ENCODE measurements at regions not wholly inside any gene's neighbourhood (a gene's known extent, or its start where the extent isn't known, plus 50 kb on each side); places are given as distances from the start of the nearest gene placed in this dataset.

- H3K27ac ChIP-seq (replicated peaks): no peak overlapping the region
- TF ChIP-seq REST (IDR thresholded peaks at IDR 0.05; ENCODE audit: insufficient replicate concordance, low read depth): no peak
- no peak for TF ChIP-seq SPI1 (IDR thresholded peaks at IDR 0.05; ENCODE audit: borderline replicate concordance, low read depth)
- no peak for TF ChIP-seq CTCF (IDR thresholded peaks at IDR 0.05; ENCODE audit: insufficient read depth, low read length)
- no peak for TF ChIP-seq GABPA (IDR thresholded peaks at IDR 0.05; ENCODE audit: low read depth)
- TF ChIP-seq POLR2AphosphoS5 (IDR thresholded peaks at IDR 0.05; ENCODE audit: low read depth): no peak
- DNase-seq (ENCODE audit: low read depth in 1 of 2, low spot score in 1 of 2): no peak
- H3K27me3 ChIP-seq (ENCODE audit: insufficient read depth, poor library complexity, severe bottlenecking): no peaks in the 10 kb centered on the region
- no peak overlapping the region for H3K4me3 ChIP-seq (replicated peaks; ENCODE audit: insufficient read depth, low read length)
These were observed 411.0 kb upstream of the PCDH15 start for GRCh38 chr10:55212051-55212450.

- no peak overlapping the region for H3K4me3 ChIP-seq (replicated peaks; ENCODE audit: insufficient read depth, low read length)
- no peak for DNase-seq (ENCODE audit: low read depth in 1 of 2, low spot score in 1 of 2)
- no peak for TF ChIP-seq REST (IDR thresholded peaks at IDR 0.05; ENCODE audit: insufficient replicate concordance, low read depth)
- TF ChIP-seq SPI1 (IDR thresholded peaks at IDR 0.05; ENCODE audit: borderline replicate concordance, low read depth): no peak
- TF ChIP-seq GABPA (IDR thresholded peaks at IDR 0.05; ENCODE audit: low read depth): no peak
- TF ChIP-seq CTCF (IDR thresholded peaks at IDR 0.05; ENCODE audit: insufficient read depth, low read length): no peak
- TF ChIP-seq POLR2AphosphoS5 (IDR thresholded peaks at IDR 0.05; ENCODE audit: low read depth): no peak
- no peak overlapping the region for H3K27ac ChIP-seq (replicated peaks)
- H3K27me3 ChIP-seq (ENCODE audit: insufficient read depth, poor library complexity, severe bottlenecking): no peaks in the 10 kb centered on the region
These were observed 402.8 kb upstream of the PCDH15 start for GRCh38 chr10:55203874-55204273.

GRCh38 chr10:55203319-55203718, 402.3 kb upstream of the PCDH15 start:
- DNase-seq (ENCODE audit: low read depth in 1 of 2, low spot score in 1 of 2): no peak
- Histone ChIP-seq H3K27ac (replicated peaks) (no peak overlapping the region), H3K27me3 (ENCODE audit: insufficient read depth, poor library complexity, severe bottlenecking) (no peaks in the 10 kb centered on the region), H3K4me3 (replicated peaks; ENCODE audit: insufficient read depth, low read length) (no peak overlapping the region)
- TF ChIP-seq SPI1 (IDR thresholded peaks at IDR 0.05; ENCODE audit: borderline replicate concordance, low read depth) (no peak), GABPA (IDR thresholded peaks at IDR 0.05; ENCODE audit: low read depth) (no peak), CTCF (IDR thresholded peaks at IDR 0.05; ENCODE audit: insufficient read depth, low read length) (no peak), POLR2AphosphoS5 (IDR thresholded peaks at IDR 0.05; ENCODE audit: low read depth) (no peak), REST (IDR thresholded peaks at IDR 0.05; ENCODE audit: insufficient replicate concordance, low read depth) (no peak)

Measured in HL-60 (cell line).